GM12865 (cell line): ENCODE measurements at regions not wholly inside any gene's neighbourhood (a gene's known extent, or its start where the extent isn't known, plus 50 kb on each side); places are given as distances from the start of the nearest gene placed in this dataset.

Source experiments
- DNase-seq: peaks from one replicate; pipeline ENCODE4 v3.0.0; 2010; ENCODE audit warnings: low read depth
- H3K4me3 ChIP-seq: 2 replicates; pipeline ENCODE4 v1.5.1; 2011; ENCODE audit warnings: mild to moderate bottlenecking, low read depth, low read length, control low read depth
- TF ChIP-seq, protein P1 (sequence below): IDR thresholded peaks from 2 replicates; pipeline ENCODE4 v1.5.1; 2011; ENCODE audit warnings: low read length, control low read depth, low read depth, inconsistent platforms; ENCODE audit not compliant: insufficient read depth; ENCODE audit errors: missing control alignments

DNA sequence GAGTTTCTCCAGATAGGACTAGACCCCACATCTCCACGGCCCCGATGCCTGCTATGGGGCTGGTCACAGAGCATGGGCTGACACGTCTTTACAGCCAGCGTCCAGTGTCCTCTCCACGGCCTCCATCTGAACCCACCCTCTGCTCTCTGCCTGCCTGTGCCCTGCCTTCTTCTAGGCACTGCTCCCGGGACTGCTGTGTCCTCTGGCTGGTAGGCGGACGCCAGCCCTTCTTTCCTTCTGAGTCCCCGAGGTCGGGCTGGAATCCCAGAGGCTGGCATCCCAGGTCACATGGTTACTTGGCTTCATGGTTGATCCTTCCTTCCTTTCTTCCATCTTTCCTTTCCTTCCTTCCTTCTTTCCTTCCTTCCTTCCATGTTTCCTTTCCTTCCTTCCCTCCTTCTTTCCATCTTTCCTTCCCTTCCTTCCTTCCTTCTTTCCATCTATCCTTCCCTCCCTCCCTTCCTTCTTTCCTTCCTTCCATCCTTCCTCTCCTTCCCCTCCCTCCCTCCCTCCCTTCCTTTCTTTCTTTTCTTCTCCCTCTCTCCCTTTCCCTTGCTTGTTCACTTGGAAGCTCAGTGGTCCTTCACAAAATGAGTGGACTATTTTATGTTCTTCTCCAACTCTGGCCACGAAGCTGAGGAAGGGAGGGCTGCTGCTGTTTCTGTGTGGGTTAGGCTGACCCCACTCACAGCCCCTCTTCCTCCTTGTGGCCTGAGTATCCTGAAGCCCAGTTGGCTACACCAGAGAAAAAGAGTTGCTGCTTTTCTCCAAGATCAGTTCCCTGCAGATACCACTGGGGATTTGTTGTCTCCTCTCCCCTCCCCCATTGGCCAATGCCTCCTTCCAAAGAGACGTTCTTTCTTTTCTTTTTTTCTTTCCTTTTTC, 66.8 kb upstream of the NEURL1B start:
- H3K4me3 ChIP-seq = no peak overlapping the region
- DNase-seq = no peak
- TF ChIP-seq, protein P1, sequence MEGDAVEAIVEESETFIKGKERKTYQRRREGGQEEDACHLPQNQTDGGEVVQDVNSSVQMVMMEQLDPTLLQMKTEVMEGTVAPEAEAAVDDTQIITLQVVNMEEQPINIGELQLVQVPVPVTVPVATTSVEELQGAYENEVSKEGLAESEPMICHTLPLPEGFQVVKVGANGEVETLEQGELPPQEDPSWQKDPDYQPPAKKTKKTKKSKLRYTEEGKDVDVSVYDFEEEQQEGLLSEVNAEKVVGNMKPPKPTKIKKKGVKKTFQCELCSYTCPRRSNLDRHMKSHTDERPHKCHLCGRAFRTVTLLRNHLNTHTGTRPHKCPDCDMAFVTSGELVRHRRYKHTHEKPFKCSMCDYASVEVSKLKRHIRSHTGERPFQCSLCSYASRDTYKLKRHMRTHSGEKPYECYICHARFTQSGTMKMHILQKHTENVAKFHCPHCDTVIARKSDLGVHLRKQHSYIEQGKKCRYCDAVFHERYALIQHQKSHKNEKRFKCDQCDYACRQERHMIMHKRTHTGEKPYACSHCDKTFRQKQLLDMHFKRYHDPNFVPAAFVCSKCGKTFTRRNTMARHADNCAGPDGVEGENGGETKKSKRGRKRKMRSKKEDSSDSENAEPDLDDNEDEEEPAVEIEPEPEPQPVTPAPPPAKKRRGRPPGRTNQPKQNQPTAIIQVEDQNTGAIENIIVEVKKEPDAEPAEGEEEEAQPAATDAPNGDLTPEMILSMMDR = no peak

DNA sequence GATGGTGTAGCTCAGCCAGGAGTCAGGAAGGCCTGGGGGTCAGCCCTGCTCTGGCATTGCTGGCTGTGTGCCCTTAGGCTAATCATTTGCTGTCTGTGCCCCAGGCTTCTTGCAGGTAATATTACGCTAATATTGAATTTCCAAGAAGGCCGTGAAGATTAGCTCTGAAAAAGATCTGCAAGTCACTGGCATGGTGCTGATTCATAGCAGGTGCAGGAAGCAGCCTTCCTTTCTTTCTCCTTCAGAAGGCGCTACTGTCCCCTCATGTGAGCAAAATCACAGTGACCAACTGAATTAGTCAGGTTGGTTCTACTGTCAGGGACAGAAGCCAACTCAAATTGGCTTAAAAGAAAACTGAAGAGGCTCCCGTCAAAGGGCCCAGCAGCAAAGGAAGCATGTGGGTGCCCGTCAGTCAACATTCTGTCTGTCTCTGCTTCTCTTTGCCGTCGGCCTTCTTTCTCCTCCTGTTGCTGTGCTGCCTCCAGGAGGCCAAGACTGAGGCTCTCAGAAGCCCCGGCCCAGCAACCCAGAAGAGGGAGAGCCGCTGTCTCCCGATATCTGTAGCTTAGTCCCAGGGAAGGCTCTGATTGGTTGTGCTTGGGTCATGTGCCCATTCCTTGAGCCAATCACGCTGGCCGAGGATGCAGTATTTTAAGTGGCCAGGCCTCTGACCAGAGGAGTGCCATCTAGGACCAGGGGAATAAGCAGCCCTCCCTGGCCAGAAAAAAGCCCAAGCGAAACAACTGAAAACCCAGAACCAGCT, 67.8 kb upstream of the NEURL1B start:
- H3K4me3 ChIP-seq = no peak overlapping the region
- no peak for DNase-seq
- TF ChIP-seq, protein P1 = no peak

DNA sequence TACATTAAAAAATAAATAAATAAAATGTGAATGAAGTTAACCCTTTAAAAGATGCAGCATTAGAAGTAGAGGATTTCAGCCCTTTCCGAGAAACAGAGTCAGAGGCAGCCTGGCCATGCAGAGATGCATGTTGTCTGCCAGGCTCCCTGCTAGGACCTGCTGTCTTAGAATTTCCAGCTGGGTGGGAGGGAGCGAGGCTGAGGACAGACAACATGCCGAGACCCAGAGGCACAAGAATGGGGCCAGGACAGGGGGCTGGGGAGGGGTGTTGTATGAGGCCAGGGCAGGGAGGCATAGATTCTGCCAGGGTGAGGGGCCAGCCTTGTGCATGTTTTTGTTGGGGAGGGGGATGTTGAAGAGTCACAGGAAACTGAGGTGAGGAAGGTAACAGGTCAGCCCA, 68.6 kb upstream of the NEURL1B start:
- H3K4me3 ChIP-seq = no peak overlapping the region
- DNase-seq = no peak
- TF ChIP-seq, protein P1 = no peak

DNA sequence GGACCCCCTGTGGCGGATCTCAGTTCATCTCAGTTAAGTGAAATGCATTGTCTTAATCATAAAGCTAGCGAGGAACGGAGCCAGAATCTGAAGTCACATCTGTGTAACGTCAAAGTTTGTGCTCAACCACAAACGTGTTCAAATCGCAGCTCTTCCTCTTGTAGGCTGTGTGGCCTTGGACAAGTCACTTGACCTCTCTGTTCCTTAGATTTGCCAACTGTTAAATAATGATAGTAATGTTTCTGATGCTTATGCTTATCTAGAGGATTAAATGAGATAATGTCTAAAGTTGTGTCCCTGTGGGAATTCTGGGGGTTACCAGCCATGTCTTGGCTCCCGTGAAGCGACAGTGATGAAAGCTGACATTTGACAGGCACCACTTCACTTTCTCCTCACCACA, 69.2 kb upstream of the NEURL1B start:
- no peak for DNase-seq
- no peak overlapping the region for H3K4me3 ChIP-seq
- TF ChIP-seq, protein P1 = no peak

DNA sequence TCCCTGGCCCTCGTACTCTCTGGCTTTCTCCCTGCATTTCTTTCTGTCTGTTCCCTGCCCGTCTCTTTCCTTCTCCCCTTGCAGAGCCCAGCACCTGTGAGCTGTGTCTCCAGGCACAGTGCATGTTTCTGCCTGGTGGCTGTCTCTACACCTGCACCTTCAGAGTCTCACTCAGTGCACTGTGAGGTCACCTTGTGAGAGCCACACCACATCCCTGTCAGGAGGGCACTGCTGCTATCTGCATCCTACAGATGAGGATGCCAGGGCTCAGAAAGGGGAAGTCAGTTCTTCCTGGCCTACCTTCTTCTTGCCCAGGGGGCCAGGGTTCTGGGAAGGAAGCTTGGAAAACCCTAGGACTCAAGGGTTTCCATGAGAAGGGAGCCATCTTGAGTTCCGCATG, 69.7 kb upstream of the NEURL1B start:
- TF ChIP-seq, protein P1 = no peak
- no peak for DNase-seq
- no peak overlapping the region for H3K4me3 ChIP-seq

DNA sequence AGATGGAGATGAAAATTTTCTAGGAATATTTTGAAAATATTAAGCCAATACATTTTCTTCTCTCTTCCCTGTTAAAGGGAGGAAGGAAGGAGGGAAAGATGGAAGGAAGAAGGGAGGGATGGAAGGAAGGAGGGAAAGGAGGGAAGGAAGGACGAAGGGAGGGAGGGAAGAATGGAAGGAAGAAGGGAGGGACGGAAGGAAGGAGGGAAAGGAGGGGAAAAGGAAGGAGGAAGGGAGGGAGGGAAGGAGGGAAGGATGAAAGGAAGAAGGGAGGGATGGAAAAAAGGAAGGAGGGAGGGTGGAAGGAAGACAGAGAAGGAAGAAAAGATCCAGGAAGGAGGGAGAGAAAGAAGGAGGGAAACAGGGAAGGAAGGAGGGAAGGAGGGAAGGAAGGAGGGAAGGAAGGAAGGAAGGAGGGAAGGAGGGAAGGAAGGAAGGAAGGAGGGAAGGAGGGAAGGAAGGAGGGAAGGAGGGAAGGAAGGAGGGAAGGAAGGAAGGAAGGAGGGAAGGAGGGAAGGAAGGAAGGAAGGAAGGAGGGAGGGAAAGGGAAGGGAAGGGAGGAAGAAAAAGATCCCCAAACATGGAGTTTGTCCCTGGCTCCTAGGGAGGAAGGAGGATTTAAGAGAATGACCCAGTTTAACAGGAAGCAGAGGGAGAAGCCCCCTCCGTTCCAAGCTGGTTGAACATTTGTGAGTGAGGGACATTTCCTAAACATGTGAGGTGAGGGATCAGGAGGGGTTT, 70.3 kb upstream of the NEURL1B start:
- TF ChIP-seq, protein P1 = no peak
- DNase-seq = no peak
- H3K4me3 ChIP-seq = no peak overlapping the region
